Activated T-cell treated with anti-CD3 and anti-CD28 coated beads, Interleukin-2, amount 50 U/mL, for 24 hours (primary cell): ENCODE measurements at regions not wholly inside any gene's neighbourhood (a gene's known extent, or its start where the extent isn't known, plus 50 kb on each side); places are given as distances from the start of the nearest gene placed in this dataset.

ENCODE experiments used
- DNase-seq: peaks from one replicate; pipeline ENCODE4 v3.0.0-alpha.2; 2020
- H3K27ac Mint-ChIP-seq: 2 replicates; pipeline ENCODE4 v1.8.0; 2020; ENCODE audit warnings: mild to moderate bottlenecking, mixed read lengths
- H3K27me3 Mint-ChIP-seq: 2 replicates; pipeline ENCODE4 v1.8.0; 2020; ENCODE audit warnings: mixed read lengths
- H3K36me3 Mint-ChIP-seq: 2 replicates; pipeline ENCODE4 v1.8.0; 2020; ENCODE audit warnings: low read depth, mixed read lengths
- H3K4me1 Mint-ChIP-seq: 2 replicates; pipeline ENCODE4 v1.8.0; 2020; ENCODE audit warnings: low read depth, mixed read lengths
- H3K4me3 Mint-ChIP-seq: 2 replicates; pipeline ENCODE4 v1.8.0; 2020; ENCODE audit warnings: mild to moderate bottlenecking, moderate library complexity, mixed read lengths
- H3K9me3 Mint-ChIP-seq: 2 replicates; pipeline ENCODE4 v1.8.0; 2020; ENCODE audit warnings: mixed read lengths

DNA sequence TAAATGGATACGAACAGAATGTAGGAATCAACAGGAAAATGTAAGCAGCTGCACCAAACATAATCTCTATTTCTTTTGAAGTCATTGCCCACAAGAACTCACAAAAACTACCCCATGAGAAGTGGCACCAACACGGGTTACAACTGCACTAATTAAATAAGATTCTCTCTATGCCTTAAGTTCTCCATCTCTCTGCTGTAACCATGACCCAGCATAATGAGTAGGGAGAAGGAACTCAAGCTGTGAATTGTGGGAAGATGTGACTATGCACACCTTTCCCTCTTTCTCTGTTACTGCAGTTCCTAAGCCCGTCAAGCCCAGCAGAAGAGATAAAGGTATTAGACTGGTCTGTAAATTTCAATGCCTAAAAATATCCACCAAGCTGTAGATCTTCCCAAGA is 614.0 kb downstream of the USP25 start:
- Mint-ChIP-seq H3K4me3 (no peak overlapping the region), H3K27me3 (no peaks in the 10 kb centered on the region), H3K9me3 (no peaks in the 10 kb centered on the region), H3K27ac (no peak overlapping the region), H3K36me3 (no peaks in the 10 kb centered on the region), H3K4me1 (no peaks in the 10 kb centered on the region)
- no peak for DNase-seq

DNA sequence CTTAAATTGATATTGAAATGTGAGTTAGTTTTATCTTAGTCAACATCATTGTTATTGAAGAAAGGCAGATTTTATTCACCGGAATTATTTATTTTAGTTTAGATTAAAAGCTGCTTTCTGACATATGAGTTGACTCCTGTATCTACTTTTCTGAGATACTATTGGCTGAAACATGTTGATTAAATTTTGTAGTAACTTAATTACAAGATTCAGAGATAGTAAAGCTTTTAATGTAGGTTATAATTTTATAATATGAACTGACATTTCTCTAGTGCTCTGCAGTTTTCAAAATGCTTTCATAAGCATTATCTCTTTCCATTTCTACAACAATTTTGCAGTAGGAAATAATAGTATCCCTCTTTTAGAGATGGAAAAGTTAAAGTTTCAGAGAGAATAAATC is 616.0 kb downstream of the USP25 start:
- Mint-ChIP-seq H3K27ac (no peak overlapping the region), H3K36me3 (no peaks in the 10 kb centered on the region), H3K4me1 (no peaks in the 10 kb centered on the region), H3K4me3 (no peak overlapping the region), H3K9me3 (no peaks in the 10 kb centered on the region), H3K27me3 (no peaks in the 10 kb centered on the region)
- DNase-seq, result no peak

- Mint-ChIP-seq H3K36me3 (no peaks in the 10 kb centered on the region), H3K4me3 (no peak overlapping the region)
Observed at GRCh38 chr21:16347223-16347622, 617.4 kb downstream of the USP25 start.

DNA sequence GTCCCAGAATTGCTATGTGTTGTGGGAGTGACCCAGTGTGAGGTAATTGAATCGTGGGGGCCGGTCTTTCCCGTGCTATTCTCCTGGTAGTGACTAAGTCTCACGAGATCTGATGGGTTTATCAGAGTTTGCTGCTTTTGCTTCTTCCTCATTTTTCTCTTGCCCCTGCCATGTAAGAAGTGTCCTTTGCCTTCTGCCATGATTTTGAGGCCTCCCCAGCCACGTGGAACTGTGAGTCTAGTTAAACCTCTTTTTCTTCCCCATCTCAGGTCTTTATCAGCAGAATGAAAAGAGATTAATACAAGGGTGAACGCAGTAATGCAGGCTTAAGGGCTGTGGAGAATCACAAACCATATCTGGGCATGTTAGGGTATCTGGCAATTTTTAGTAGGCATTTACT is 624.0 kb downstream of the USP25 start:
- Mint-ChIP-seq H3K9me3 (peaks cover 2% of the 10 kb centered on the region), H3K4me1 (no peaks in the 10 kb centered on the region), H3K27me3 (no peaks in the 10 kb centered on the region), H3K27ac (no peak overlapping the region), H3K4me3 (no peak overlapping the region), H3K36me3 (no peaks in the 10 kb centered on the region)
- no peak for DNase-seq

More at GRCh38 chr21:16347223-16347622, 617.4 kb downstream of the USP25 start:
- Mint-ChIP-seq H3K4me1 (no peaks in the 10 kb centered on the region), H3K27me3 (no peaks in the 10 kb centered on the region), H3K9me3 (no peaks in the 10 kb centered on the region), H3K27ac (no peak overlapping the region)
- no peak for DNase-seq

- Mint-ChIP-seq H3K4me1 (no peaks in the 10 kb centered on the region), H3K9me3 (peaks cover 9% of the 10 kb centered on the region), H3K27me3 (no peaks in the 10 kb centered on the region), H3K4me3 (no peak overlapping the region), H3K36me3 (no peaks in the 10 kb centered on the region), H3K27ac (no peak overlapping the region)
- DNase-seq, result no peak
Observed at GRCh38 chr21:16357994-16358393, 628.2 kb downstream of the USP25 start.

- peaks cover 9% of the 10 kb centered on the region for H3K9me3 Mint-ChIP-seq
- no peaks in the 10 kb centered on the region for H3K4me1 Mint-ChIP-seq
- no peak for DNase-seq
- H3K27me3 Mint-ChIP-seq, result no peaks in the 10 kb centered on the region
- H3K27ac Mint-ChIP-seq, result no peak overlapping the region
- H3K36me3 Mint-ChIP-seq, result no peaks in the 10 kb centered on the region
- H3K4me3 Mint-ChIP-seq, result no peak overlapping the region
Observed at GRCh38 chr21:16358784-16359183, 629.0 kb downstream of the USP25 start.

DNA sequence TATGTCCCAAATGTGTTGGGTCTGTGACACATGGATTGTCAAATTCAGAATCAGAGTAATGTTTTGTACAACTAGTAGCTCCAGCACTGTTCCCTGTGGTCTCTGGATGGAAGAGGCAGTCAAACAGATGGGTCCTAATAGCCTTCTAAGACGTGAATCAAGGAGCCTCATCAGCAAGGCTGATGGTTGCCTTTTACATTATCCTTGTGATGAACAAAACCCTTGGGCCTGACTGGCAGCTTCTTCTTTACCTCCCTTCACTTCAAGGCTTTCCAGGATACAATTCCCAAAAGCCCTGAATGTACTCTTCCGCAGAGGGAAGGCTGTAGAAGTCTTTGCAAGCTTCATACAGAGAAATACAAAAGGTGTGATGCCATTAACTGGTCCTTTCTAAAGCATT is 633.3 kb downstream of the USP25 start:
- no peaks in the 10 kb centered on the region for H3K27me3 Mint-ChIP-seq
- H3K27ac Mint-ChIP-seq, result no peak overlapping the region
- H3K36me3 Mint-ChIP-seq, result no peaks in the 10 kb centered on the region
- DNase-seq, result no peak
- H3K4me1 Mint-ChIP-seq, result no peaks in the 10 kb centered on the region
- H3K4me3 Mint-ChIP-seq, result no peak overlapping the region
- peaks cover 7% of the 10 kb centered on the region for H3K9me3 Mint-ChIP-seq

- Mint-ChIP-seq H3K27me3 (no peaks in the 10 kb centered on the region), H3K4me3 (no peak overlapping the region), H3K36me3 (no peaks in the 10 kb centered on the region), H3K9me3 (peaks cover 7% of the 10 kb centered on the region), H3K4me1 (no peaks in the 10 kb centered on the region), H3K27ac (no peak overlapping the region)
- DNase-seq, result no peak
Observed at GRCh38 chr21:16363518-16363917, 633.7 kb downstream of the USP25 start.

DNA sequence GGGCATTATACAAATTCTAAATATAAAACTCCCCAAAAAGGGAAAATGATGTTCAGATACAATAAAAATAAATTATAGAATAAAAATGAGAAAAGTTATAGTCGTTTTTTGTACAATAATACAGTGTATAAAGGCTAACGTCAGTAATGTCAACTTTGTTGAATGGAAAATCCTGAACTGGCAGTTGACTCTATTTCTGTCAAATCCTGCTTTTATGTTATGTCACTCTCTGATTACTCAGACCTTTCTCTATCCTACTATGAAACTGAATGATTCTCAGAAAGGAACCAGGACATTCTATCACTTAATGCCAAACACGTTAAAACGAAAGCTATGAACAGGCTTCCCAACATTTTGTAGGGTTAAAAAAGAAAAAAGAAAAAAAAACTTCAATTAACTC is 636.4 kb downstream of the USP25 start:
- Mint-ChIP-seq H3K36me3 (no peaks in the 10 kb centered on the region), H3K4me3 (no peak overlapping the region), H3K27me3 (no peaks in the 10 kb centered on the region), H3K27ac (no peak overlapping the region), H3K4me1 (no peaks in the 10 kb centered on the region), H3K9me3 (no peaks in the 10 kb centered on the region)
- DNase-seq, result no peak

GRCh38 chr21:16367079-16367478 is 637.3 kb downstream of the USP25 start:
- Mint-ChIP-seq H3K27ac (no peak overlapping the region), H3K4me3 (no peak overlapping the region), H3K27me3 (no peaks in the 10 kb centered on the region), H3K36me3 (no peaks in the 10 kb centered on the region), H3K9me3 (no peaks in the 10 kb centered on the region), H3K4me1 (no peaks in the 10 kb centered on the region)
- DNase-seq, result no peak

- H3K36me3 Mint-ChIP-seq, result no peaks in the 10 kb centered on the region
- H3K9me3 Mint-ChIP-seq, result no peaks in the 10 kb centered on the region
- H3K27ac Mint-ChIP-seq, result no peak overlapping the region
- H3K27me3 Mint-ChIP-seq, result no peaks in the 10 kb centered on the region
- H3K4me3 Mint-ChIP-seq, result no peak overlapping the region
- DNase-seq, result no peak
- no peaks in the 10 kb centered on the region for H3K4me1 Mint-ChIP-seq
Observed at GRCh38 chr21:16370186-16370585, 640.4 kb downstream of the USP25 start.

DNA sequence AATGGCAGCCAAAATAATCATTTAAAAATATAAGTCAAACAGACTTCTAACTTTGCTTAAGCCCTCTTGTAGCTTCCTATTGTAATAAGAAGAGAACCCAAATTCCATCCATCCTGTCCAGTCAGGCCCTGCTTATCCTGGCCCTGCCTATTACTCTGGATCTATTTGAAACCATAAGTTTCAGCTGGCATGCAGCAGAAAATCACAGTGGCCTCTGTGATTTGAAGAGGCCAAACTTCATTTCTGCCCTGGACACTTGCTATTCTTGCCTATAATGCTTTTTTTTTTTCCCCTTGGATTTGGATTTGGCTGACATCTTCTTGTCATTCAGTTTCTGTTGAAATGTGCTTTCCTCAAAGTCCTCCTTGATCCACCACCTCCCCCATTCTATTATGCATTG is 642.8 kb downstream of the USP25 start:
- no peak overlapping the region for H3K4me3 Mint-ChIP-seq
- H3K27ac Mint-ChIP-seq, result no peak overlapping the region
- H3K36me3 Mint-ChIP-seq, result no peaks in the 10 kb centered on the region
- H3K4me1 Mint-ChIP-seq, result no peaks in the 10 kb centered on the region
- H3K27me3 Mint-ChIP-seq, result no peaks in the 10 kb centered on the region
- no peaks in the 10 kb centered on the region for H3K9me3 Mint-ChIP-seq
- DNase-seq, result no peak

GRCh38 chr21:16376673-16377072 is 646.9 kb downstream of the USP25 start:
- Mint-ChIP-seq H3K27ac (no peak overlapping the region), H3K27me3 (no peaks in the 10 kb centered on the region), H3K4me1 (no peaks in the 10 kb centered on the region), H3K9me3 (no peaks in the 10 kb centered on the region), H3K36me3 (no peaks in the 10 kb centered on the region), H3K4me3 (no peak overlapping the region)
- DNase-seq, result no peak

DNA sequence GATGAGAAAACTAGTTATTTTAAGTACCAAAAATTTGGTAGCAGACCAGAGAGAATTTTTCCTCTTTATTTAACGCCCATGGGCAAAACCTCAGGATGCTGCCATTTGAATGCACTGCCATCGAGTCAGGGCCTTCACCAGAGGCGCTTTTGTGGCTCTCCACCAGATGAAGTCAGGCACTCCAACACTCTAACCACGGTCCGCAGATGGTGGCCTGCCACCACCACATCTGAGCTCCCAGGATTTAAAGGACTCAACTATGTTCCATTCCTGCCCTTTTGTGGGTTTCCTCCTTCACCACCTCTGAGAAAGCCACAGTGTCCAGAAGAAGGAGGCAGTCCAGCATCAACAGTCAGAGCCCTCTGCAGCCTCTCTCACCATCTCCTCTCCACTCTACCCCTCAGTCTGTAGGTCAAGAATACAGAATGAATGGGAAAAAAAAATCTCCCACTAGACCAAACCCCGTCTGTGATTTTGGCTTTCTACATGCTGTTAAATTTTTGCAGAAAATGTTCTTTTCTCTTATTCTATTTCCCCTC is 647.4 kb downstream of the USP25 start:
- H3K4me3 Mint-ChIP-seq, result no peak overlapping the region
- H3K27me3 Mint-ChIP-seq, result no peaks in the 10 kb centered on the region
- no peak overlapping the region for H3K27ac Mint-ChIP-seq
- no peak for DNase-seq
- H3K36me3 Mint-ChIP-seq, result no peaks in the 10 kb centered on the region
- no peaks in the 10 kb centered on the region for H3K9me3 Mint-ChIP-seq
- no peaks in the 10 kb centered on the region for H3K4me1 Mint-ChIP-seq

DNA sequence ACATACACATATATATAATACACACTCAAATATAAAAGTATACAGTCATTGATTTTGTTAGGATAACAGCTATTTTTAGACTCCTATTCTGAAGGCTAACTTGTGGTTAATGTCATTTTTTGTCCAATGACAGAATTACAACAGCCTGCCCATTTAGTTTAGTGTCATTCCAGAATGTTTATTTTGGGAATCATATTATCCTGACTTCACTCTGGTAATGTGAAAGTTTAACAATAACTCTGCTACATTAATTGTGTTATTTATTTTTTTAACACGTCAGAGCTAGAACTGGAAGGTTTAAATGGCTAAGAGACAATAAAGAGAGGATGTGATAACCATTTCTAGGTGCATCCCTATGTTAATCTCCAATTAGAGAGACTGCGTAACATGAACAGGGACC is 648.1 kb downstream of the USP25 start:
- H3K4me1 Mint-ChIP-seq, result no peaks in the 10 kb centered on the region
- no peak for DNase-seq
- no peak overlapping the region for H3K4me3 Mint-ChIP-seq
- H3K27me3 Mint-ChIP-seq, result no peaks in the 10 kb centered on the region
- no peaks in the 10 kb centered on the region for H3K36me3 Mint-ChIP-seq
- no peak overlapping the region for H3K27ac Mint-ChIP-seq
- H3K9me3 Mint-ChIP-seq, result no peaks in the 10 kb centered on the region

DNA sequence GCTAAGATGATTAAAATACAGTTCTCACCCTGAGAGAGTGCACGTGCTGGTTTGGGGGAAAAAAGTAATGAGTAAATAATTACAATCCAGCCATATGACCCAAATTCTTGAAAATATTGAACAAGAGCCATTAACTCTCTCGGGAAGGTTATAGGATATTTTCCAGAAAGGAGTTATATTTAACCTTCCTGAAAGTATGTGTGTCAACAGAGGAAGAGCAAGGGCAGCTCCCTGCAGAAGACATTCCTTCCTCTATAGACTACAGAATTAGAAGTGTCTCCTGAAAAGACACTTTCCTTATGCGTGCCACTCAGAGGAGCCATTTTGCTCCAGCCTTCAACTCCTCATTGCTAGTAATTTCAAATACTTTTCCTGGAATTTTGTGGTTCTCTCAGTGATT is 648.7 kb downstream of the USP25 start:
- Mint-ChIP-seq H3K9me3 (no peaks in the 10 kb centered on the region), H3K36me3 (no peaks in the 10 kb centered on the region), H3K4me1 (no peaks in the 10 kb centered on the region), H3K4me3 (no peak overlapping the region), H3K27me3 (no peaks in the 10 kb centered on the region), H3K27ac (no peak overlapping the region)
- no peak for DNase-seq
